Nephron progenitor cell (in vitro differentiated cells): ENCODE measurements at regions not wholly inside any gene's neighbourhood (a gene's known extent, or its start where the extent isn't known, plus 50 kb on each side); places are given as distances from the start of the nearest gene placed in this dataset.
"Not testable (repeated sequence)": the region's sequence is repeated elsewhere in the genome, so short reads cannot be mapped to it uniquely, and the experiment has no call there.

Experiments used
- DNase-seq: peaks from one replicate; pipeline ENCODE4 v3.0.0; 2021
- H3K27ac Mint-ChIP-seq: 2 replicates; pipeline ENCODE4 v1.8.0; 2021; ENCODE audit warnings: mild to moderate bottlenecking, moderate library complexity, mixed read lengths
- H3K27me3 Mint-ChIP-seq: 2 replicates; pipeline ENCODE4 v1.8.0; 2021; ENCODE audit warnings: mild to moderate bottlenecking, low read depth, mixed read lengths; ENCODE audit not compliant: poor library complexity
- H3K36me3 Mint-ChIP-seq: 2 replicates; pipeline ENCODE4 v1.8.0; 2021; ENCODE audit warnings: low read depth, mixed read lengths
- H3K4me1 Mint-ChIP-seq: 2 replicates; pipeline ENCODE4 v1.8.0; 2021; ENCODE audit warnings: mixed read lengths
- H3K4me3 Mint-ChIP-seq: 2 replicates; pipeline ENCODE4 v1.8.0; 2021; ENCODE audit warnings: mild to moderate bottlenecking, moderate library complexity, mixed read lengths
- H3K9me3 Mint-ChIP-seq: 2 replicates; pipeline ENCODE4 v1.8.0; 2021; ENCODE audit warnings: mild to moderate bottlenecking, moderate library complexity, mixed read lengths
- CTCF ChIP-seq: fragments of 200-600 bp; sonication (generic); IDR thresholded peaks from 2 replicates; pipeline ENCODE4 v1.5.0; 2021; ENCODE audit warnings: antibody characterized with exemption

GRCh38 chr18:70390371-70391090, 101.7 kb downstream of the SOCS6 start:
- TF ChIP-seq CTCF, result no peak
- Mint-ChIP-seq H3K27ac (no peak overlapping the region), H3K9me3 (peaks cover 7% of the 10 kb centered on the region), H3K4me3 (no peak overlapping the region), H3K27me3 (peaks cover 4% of the 10 kb centered on the region), H3K4me1 (peaks cover 15% of the 10 kb centered on the region), H3K36me3 (no peaks in the 10 kb centered on the region)
- no peak for DNase-seq

GRCh38 chr18:70389036-70389435, 100.2 kb downstream of the SOCS6 start:
- not testable (repeated sequence) for H3K27me3 Mint-ChIP-seq, H3K27ac Mint-ChIP-seq, H3K4me3 Mint-ChIP-seq, H3K36me3 Mint-ChIP-seq, DNase-seq, H3K9me3 Mint-ChIP-seq
- H3K4me1 Mint-ChIP-seq, result peaks cover 30% of the 10 kb centered on the region

GRCh38 chr18:70387027-70387426, 98.2 kb downstream of the SOCS6 start:
- Mint-ChIP-seq H3K9me3 (no peaks in the 10 kb centered on the region), H3K27ac (no peak overlapping the region), H3K4me3 (no peak overlapping the region), H3K4me1 (peaks cover 40% of the 10 kb centered on the region), H3K27me3 (peaks cover 4% of the 10 kb centered on the region), H3K36me3 (no peaks in the 10 kb centered on the region)
- DNase-seq, result no peak
- TF ChIP-seq CTCF, result no peak

- H3K27me3 Mint-ChIP-seq, result peaks cover 4% of the 10 kb centered on the region
- no peaks in the 10 kb centered on the region for H3K9me3 Mint-ChIP-seq
- H3K4me1 Mint-ChIP-seq, result peaks cover 44% of the 10 kb centered on the region
- no peak for DNase-seq
- H3K4me3 Mint-ChIP-seq, result no peak overlapping the region
- no peak overlapping the region for H3K27ac Mint-ChIP-seq
- no peaks in the 10 kb centered on the region for H3K36me3 Mint-ChIP-seq
- no peak for TF ChIP-seq CTCF
These were observed 97.7 kb downstream of the SOCS6 start for GRCh38 chr18:70386582-70386981.

- Mint-ChIP-seq H3K4me1 (peaks cover 47% of the 10 kb centered on the region), H3K36me3 (no peaks in the 10 kb centered on the region), H3K9me3 (no peaks in the 10 kb centered on the region), H3K4me3 (no peak overlapping the region), H3K27me3 (peaks cover 4% of the 10 kb centered on the region), H3K27ac (no peak overlapping the region)
- DNase-seq, result no peak
- no peak for TF ChIP-seq CTCF
These were observed 96.6 kb downstream of the SOCS6 start for GRCh38 chr18:70385474-70385873.

- no peak for DNase-seq
- Mint-ChIP-seq H3K9me3 (no peaks in the 10 kb centered on the region), H3K4me3 (no peak overlapping the region), H3K27ac (peak overlapping the region; percentile 91), H3K27me3 (peaks cover 4% of the 10 kb centered on the region), H3K36me3 (no peaks in the 10 kb centered on the region), H3K4me1 (peaks cover 52% of the 10 kb centered on the region)
- TF ChIP-seq CTCF, result no peak
These were observed 95.4 kb downstream of the SOCS6 start for GRCh38 chr18:70384181-70384790.
